ENCODE measurements at regions not wholly inside any gene's neighbourhood (a gene's known extent, or its start where the extent isn't known, plus 50 kb on each side); places are given as distances from the start of the nearest gene placed in this dataset.
A peak's percentile ranks its signal among the peaks of the same experiment; 100 is the strongest.

DNA sequence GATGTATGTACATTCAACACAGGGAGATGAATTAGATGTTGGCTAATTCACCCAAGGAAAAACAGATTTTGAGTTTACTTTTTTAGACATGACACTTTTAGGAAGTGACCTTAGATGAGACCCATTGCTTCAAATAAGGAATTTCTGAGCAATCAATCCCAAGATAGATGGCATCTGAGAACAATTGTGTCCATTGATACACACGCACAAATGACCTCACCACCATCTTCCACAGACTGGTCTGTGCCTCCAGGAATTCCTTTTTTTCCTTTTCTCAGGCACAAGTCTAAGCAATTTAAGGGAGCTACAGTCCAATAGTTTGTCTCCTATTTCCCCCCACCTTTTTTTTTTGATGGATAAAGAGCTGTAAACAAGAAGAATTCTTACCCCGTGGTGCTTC is 265.3 kb downstream of the TBL1XR1 start:
- DNase-seq, result no peak

DNA sequence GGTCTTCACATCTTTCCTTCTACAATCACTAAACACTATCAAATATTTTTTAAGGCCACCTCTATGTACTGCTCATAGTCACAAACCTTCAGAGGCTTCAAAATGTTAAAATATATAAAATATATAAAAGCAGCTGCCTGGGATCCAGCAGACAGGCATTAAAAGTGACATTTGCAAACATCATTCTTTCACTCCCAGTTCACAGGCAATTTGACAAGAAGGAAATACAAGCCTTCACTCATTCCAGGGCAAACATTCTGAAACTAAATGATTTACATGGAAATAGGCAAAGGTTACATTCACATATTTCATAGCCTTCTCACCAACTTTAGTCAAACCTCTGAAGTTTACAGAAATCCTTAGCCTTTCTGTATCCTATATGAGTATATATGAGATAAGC is 266.3 kb downstream of the TBL1XR1 start:
- no peak for DNase-seq

DNA sequence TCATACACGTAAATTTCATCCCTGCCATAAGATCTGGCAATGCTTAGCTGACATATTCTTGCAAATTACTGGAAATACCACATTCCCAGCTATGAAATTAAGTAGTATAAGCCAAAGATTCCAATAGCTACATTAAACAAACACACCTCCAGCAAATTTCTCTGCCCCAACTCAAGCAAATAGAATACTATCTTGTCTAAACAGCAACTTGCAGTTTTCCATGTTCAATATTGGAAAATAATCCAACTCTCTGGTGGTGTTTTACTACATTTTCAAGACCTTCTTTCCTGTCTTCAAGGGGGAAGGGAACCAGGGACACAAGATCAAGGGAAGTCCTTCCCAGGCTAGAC is 268.7 kb downstream of the TBL1XR1 start:
- DNase-seq, result no peak

DNA sequence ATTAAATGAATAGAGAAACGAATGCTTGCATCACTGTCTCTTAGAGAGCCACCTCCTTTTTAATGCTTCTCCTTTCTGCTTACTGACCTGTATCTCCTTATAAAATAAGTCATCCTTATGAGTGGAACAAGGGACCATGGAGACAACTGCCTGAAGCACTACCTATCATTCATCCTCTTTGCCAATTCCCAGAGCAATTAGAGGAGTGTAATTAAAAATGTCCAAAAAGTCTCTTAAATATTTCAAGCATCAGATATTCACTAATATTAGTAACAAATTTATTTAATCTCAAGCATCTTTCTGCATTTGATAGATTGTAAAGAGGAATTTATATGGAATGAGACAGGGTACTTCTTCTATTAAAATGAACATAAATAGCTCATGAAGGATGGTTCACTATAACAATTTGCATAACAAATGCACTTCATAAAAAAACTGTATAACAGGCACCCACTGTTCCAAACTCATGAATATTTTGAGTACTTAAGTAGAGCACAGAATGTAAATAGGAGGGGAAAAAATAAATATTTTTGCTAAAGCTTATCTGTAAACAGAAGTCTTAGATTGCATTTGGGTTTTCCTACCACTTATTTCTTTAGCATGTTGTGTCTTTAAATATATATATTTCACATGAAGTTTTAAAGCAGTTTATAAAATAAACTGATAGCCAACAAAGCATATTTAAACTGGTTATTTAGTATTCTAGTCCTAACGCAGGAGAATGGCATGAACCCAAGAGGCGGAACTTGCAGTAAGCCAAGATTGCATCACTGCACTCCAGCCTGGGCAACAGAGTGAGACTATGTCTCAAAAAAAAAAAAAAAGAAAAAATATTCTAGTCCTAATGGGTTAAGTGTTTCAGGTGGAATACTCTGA is 269.3 kb downstream of the TBL1XR1 start:
- no peak for DNase-seq

DNA sequence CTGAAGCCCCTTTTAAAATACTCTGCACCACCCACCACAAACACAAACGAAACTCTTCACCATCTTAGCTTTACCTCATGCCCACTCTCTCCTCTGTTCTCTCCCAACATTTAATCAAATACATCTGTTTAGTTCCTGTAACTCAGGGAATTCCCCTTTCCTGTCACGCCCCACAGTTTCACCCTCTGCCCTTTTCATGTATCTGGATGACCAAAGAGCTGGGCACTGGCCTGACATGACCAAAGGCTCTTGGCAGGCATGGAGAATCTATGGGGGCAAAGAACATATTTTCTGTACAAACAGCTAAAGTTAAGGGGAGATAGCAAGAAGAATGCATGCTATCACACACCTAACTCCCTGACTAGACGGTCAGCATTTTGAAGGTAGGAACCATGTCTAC is 270.0 kb downstream of the TBL1XR1 start:
- DNase-seq, result no peak

DNA sequence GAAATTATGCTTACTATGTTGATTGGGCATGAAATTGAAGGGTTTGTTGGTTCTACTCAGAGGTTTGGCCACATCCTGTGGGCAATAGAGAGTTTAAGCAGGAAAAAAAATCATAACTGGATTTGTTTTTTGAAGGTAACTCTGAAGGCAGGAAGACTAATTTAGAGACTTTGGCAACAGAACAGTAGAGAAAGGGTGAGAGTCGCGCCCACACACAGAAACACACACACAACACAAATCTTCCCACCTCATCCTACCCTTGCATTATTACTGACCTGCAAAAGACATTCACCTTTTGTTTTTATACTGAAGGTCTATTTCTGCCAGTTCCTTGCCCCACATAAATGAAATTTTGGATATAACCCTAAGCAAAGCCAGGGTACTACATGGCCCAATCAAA is 270.6 kb downstream of the TBL1XR1 start:
- DNase-seq, result no peak

DNA sequence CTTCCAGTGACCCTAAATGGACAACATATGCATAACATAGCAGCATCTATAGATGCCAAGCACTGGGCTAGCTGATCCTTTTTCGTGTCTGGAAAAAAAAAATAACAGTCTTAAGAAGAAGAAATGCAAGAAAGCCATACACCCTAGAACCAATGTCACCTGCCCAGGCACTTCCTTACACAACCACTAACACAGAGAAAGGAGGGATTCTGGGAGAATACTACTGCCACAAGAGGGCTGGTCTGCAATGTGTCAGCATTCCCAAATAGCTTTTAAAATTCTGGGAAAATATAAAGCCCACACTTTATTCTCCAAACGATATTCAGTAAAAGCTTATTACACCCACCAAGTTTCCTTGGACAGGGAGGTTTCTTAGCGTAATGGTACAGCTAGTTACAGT is 271.2 kb downstream of the TBL1XR1 start:
- no peak for DNase-seq

DNA sequence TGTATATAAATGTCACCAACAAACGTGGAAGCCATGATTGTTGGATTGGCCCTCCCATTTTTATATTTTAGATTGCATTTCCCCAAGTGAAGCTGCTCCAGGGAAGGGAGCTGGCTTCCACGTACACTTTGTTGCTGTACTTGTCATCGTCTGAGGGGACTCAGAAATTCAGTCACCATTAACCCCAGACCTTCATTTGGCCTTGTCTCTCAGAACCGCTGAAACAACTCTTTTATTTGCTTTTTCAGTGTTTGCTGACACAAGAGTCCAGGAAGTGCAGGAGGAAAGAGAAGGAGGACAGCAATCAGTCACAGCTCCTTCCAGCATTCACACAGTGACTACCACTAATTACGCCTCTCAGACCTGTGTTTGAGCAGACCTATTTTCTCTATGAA is 276.5 kb downstream of the TBL1XR1 start:
- DNase-seq, result no peak

DNA sequence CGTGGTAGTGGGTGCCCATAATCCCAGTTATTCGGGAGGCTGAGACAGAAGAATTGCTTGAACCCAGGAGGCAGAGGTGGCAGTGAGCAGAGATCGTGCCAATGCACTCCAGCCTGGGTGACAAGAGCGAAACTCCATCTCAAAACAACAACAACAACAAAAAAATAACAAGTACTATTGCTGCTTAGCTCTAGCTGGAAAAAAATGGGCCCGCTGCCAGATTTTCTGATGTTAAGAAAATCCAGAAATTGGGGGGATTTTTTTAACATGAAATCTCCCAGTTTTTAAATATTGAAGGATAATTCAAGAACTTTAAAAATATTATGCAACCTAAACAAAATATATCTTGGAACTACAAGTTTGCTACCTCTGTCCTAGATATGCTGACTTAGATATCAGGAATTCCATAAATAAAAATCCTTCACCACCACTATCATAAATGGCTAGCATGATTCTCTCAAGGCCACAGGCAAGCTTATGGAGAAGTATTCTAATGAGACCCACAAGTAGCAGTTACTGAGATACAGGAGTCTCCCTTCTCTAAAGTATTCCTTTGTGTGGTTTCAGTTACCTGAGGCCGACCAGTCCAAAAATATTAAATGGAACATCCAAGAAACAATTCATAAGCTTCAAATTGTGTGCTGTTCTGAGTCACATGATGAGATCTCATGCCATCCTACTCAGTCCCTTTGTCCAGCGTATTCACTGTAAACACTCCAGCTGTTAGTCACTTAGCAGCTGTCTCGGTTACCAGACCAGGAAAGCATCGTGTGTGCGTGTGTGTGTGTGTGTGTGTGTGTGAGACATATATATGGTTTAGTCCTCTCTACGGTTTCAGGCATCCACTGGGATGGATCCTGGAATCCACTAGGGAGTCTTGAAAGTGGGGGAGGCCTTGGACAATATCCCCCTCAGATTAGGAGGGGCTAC is 277.2 kb downstream of the TBL1XR1 start:
- DNase-seq, result no peak

DNA sequence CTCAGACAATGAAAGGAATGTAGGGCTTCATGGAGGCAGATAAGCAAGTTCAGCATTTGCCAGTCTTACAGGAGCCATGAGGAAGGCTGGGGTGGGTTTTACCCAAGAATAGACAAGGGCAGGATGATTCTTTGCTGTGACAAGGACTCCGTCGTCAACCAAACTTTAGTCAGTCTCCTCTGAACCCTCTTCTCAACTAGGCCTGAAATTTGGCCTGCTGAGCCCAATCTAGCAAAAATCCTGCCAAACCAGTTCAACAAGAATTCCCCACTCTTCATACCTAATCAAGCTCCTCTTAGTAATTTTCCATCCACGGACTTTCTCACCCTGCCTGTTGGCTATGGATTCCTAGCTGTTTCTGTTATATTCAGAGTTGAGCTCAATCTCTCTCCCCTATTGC is 280.5 kb downstream of the TBL1XR1 start:
- DNase-seq, result no peak

DNA sequence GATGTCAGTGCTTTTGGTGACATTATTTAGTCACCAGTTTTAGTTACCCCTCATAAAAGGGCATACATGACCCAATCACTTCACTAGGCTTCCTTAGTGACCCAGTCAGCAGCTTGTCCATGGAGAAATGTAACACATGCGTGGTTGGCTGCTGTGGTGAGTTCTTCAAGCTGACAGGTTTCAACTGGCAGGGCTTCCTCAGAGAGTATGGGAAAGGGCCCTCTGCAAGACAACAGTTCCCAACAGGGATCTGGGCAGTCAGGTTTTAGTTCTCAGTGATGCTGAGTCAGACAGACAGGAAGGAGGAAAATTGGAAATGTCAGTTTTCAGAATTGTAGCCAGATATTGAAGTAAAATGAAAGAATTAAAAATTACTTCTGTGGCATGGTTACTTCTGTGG is 282.5 kb downstream of the TBL1XR1 start:
- no peak for DNase-seq

DNA sequence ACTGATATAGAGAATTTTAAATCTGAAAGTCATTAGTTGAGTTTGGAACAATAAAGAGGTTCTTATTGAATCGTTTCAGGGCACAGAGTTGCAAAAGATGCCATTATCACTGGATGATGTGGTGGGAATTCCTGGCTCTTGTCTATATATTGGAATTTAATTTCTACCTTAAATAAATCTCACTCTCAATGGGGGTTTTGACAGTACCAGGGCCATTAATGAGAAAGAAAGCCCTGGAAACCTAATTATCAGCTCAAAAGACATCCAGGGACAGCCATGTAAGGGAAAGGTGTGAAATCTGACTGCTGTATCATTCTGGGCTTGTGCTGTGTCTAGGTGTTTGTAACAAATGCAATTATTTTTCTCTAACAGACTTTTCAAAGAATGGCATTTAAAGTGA is 285.7 kb downstream of the TBL1XR1 start:
- DNase-seq, result no peak

DNA sequence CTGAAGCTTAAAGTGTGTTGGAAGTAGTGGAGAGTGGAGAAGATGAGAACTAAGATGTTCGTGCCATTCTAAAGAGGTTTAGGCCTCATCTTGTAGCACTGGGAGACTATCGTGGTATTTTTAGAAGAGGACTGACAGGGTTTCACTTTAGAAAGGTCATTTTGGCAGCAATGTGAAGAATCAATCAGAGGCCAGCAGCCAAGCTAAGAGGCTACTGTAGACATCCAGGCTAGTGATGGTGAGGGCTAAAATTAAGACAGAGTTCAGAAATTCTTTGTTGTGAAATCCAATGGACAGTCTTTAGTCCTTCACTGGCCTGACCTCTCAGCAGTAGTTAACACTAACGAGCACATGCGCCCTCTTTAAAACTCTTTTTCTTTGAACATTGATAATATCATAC is 288.2 kb downstream of the TBL1XR1 start:
- DNase-seq, result no peak

DNA sequence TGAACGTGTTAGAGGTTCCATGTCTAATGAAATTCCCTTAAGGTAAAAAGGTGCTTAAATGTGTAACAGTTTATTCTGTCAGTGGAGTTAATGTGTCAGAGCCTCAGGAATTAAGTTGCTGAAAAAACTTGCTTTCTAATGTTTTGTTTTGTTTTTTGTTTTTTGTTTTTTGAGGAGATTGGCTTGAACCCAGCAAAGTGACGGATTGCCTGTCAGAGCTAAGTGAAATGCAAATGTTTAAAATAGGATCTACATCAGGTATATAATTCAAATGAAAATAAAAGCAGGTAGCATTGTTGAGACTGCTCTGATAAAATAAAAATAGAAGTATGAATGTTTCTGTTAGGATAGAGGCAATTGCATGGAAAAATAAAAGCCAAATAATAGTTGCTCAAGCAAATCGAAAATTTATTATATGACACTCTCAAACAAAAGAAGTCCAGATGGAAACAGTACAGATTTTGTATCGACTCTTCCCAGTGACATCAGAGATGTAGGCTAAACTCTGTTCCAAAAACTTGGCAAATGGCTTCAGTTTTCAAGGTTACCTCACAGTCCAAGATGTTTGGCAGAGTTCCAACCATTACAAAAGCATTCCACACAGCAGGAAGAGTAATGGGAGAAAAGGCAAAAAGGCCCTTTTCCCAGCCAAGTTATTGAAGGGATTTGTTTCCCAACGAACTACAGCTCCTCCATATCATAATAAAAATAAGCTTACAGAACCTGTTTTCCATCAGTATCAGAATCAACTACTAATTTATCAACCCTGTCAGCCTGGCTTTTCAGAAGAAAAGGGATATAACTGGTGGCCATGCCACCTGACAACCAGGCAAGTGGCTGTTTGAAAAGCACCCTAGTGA is 291.0 kb downstream of the TBL1XR1 start:
- peak; percentile 82 for DNase-seq

DNA sequence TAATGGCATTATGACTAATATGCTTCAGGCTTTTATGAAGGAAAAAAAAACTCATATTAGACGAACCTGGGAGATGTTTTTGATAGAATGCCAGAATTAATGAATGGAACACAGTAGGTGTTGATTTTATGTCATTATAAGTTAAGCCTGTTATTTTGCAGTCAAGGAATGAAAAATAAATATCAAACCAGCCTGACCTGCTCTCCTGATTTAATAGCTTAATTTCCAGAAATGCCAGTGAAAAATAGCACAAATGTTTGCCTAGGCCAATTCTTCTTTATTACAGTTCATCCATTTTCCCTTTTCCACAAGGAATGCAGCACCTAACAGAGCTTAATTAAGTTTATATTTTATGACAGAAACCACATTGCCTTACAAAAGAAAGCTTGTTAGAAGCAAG is 292.0 kb downstream of the TBL1XR1 start:
- no peak for DNase-seq

DNA sequence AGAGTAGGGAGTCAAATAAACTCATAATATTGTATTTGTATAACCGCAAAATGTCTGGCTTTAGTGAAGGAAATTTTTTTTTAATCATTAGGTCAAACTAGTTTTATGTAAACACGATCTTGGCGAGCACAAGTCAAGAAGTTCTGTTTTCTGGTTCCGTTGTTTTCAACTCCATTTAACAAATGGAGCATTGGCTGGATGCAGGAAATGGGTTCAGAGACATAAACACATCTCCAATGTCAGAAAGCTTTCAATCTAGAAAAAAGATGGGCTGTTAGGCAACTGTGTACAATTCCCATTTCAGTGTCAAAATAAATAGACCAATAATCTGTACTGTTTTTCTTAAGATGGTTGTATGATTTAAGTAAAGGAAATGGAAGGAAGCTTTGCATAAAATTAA is 292.8 kb downstream of the TBL1XR1 start:
- no peak for DNase-seq

DNA sequence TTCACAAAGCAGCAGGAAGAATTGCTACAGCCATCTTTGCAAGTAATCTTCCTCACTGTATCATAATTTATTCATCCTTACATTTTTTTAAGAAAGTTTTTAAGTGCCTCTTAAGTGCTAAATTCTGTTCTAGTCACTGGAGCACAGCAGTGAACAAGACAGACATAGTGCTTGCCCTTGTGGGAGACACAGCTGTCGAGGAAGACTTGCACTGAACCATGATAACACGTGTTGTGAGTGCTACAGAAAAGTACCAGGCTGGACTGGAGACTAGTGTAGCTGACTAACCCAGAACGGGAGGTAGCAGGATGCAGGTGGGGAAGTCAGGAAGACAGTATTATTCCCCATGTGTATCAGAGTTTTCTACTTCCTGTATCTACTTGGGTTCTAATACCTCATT is 300.6 kb downstream of the TBL1XR1 start:
- DNase-seq, result peak; percentile 22

DNA sequence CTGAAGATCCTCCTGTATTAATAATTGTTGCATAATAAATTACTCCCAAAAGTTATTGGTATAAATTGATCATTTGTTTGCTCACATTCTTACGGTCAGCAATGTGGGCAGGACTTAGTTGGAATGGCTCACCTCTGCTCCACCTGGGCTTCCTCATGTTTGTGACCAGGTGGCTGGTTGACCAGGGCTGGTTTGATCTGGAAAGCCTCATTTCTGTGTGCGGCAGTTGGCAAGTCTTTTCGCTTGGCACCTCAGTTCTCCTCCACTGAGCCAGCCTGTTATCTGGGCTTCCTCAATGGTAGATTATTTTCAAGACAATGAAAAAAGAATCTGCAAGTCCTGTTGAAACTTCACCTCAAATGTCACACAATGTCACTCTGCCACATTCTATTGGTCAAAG is 301.1 kb downstream of the TBL1XR1 start:
- DNase-seq, result no peak

DNA sequence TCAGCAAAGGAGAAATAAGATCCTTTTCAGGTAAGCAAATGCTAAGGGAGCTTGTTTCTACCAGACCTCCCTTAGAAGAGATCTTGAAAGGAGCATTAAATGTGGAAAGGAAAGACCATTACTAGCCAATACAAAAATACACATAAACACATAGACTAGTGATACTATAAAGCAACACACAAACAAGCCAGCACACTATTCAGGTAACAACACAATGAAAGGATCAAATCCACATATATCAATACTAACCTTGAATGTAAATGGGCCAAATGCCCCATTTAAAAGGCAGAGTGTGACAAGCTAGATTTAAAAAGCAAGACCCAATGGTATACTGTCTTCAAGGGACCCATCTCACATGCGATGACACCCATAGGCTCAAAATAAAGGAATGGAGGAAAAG is 317.6 kb downstream of the TBL1XR1 start:
- DNase-seq, result no peak

DNA sequence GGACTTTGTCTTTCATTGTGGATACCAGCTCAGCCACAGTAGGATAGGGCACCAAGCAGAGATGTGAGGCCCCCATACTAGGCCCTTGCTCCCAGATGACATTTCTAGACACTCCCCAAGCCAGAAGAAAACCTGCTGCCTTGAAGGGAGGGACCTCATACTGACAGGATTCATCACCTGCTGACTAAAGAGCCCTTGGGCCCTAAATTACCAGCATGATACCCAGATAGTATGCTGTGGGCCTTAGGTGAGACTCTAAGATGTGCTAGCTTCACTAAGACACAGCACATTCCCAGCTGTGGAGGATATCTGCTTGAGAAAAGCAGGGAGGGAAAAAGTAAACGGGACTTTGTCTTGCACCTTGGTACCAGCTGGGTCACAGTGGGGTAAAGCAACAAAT is 324.0 kb downstream of the TBL1XR1 start:
- DNase-seq, result no peak

DNA sequence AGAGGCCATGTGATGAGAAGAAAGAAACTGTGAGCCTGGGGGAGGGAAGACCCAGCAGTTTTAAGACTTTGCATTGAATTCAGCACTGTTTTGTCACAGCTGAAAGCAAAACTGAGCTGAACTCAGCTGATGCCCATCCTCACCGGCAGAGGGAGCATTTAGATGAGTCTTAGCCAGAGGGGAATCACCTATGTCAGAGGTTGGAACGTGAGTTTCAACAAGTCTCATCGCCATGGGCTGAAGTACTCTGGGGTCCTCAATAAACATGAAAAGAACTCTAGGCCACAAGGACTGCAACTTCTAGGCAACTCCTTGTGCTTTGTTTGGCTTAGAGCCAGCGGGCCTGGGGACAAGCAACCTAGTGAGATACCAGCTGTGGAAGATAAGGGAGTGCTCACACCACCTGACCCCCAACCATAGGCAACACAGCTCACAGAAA is 324.5 kb downstream of the TBL1XR1 start:
- peak; percentile 12 for DNase-seq

DNA sequence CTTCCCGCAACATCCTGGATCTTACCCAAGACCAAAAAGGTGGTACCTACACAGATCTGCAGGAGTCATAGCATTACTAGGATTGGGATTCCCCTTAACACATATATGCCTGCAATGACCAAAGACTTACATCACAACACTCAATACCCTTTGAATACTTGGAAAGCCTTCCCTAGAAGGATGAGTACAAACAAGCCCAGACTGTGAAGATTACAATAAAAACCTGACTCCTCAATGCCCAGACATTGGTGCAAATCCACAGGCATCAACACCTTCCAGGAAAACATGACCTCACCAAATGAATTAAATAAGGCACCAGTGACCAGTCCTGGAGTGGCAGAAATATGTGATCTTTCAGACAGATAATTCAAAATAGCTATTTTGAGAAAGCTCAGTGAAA is 326.8 kb downstream of the TBL1XR1 start:
- no peak for DNase-seq
